MM.1S (cell line): ENCODE measurements at regions not wholly inside any gene's neighbourhood (a gene's known extent, or its start where the extent isn't known, plus 50 kb on each side); places are given as distances from the start of the nearest gene placed in this dataset.

Experiments used
- DNase-seq: peaks from one replicate; pipeline ENCODE4 v3.0.0-alpha.2; 2015
- H2AFZ ChIP-seq: fragments of 300-600 bp; sonication (generic); 2 replicates; pipeline ENCODE4 v1.6.0; 2016; ENCODE audit warnings: antibody characterized with exemption, low read length
- H3F3A ChIP-seq: fragments of 300-600 bp; sonication (generic); 2 replicates; pipeline ENCODE4 v1.6.1; 2016; ENCODE audit warnings: mild to moderate bottlenecking, antibody characterized with exemption, low read length, moderate library complexity, mixed read lengths; ENCODE audit not compliant: insufficient read depth
- H3K27ac ChIP-seq: fragments of 300-600 bp; sonication (generic); 2 replicates; pipeline ENCODE4 v1.5.1; 2016; ENCODE audit warnings: mild to moderate bottlenecking, low read length
- H3K27me3 ChIP-seq: fragments of 300-600 bp; sonication (generic); replicated peaks from 2 replicates; pipeline ENCODE4 v1.6.0; 2016; ENCODE audit warnings: low read length; ENCODE audit not compliant: insufficient read depth
- H3K36me3 ChIP-seq: fragments of 300-600 bp; sonication (generic); replicated peaks from 2 replicates; pipeline ENCODE4 v1.6.1; 2016; ENCODE audit warnings: mild to moderate bottlenecking, low read length, mixed read lengths; ENCODE audit not compliant: insufficient read depth
- H3K4me1 ChIP-seq: fragments of 300-600 bp; sonication (generic); 2 replicates; pipeline ENCODE4 v1.6.1; 2016; ENCODE audit warnings: low read length, mixed read lengths
- H3K4me2 ChIP-seq: fragments of 300-600 bp; sonication (generic); 2 replicates; pipeline ENCODE4 v1.6.0; 2016; ENCODE audit warnings: low read depth, low read length
- H3K4me3 ChIP-seq: fragments of 300-600 bp; sonication (generic); 2 replicates; pipeline ENCODE4 v1.5.1; 2016; ENCODE audit warnings: low read length, mixed read lengths
- H3K79me2 ChIP-seq: fragments of 300-600 bp; sonication (generic); 2 replicates; pipeline ENCODE4 v1.6.1; 2016; ENCODE audit warnings: mixed run types, low read length, mixed read lengths
- H3K9ac ChIP-seq: fragments of 300-600 bp; sonication (generic); 2 replicates; pipeline ENCODE4 v1.6.1; 2016; ENCODE audit warnings: low read length, mixed read lengths
- H3K9me2 ChIP-seq: fragments of 300-600 bp; sonication (generic); replicated peaks from 2 replicates; pipeline ENCODE4 v1.6.1; 2016; ENCODE audit warnings: mild to moderate bottlenecking, low read length, mixed read lengths; ENCODE audit not compliant: insufficient read depth
- H3K9me3 ChIP-seq: fragments of 300-600 bp; sonication (generic); replicated peaks from 2 replicates; pipeline ENCODE4 v1.6.1; 2016; ENCODE audit warnings: mild to moderate bottlenecking, low read length, mixed read lengths; ENCODE audit not compliant: insufficient read depth
- H4K20me1 ChIP-seq: fragments of 300-600 bp; sonication (generic); 2 replicates; pipeline ENCODE4 v1.6.1; 2016; ENCODE audit warnings: mild to moderate bottlenecking, low read length, moderate library complexity, mixed read lengths; ENCODE audit not compliant: insufficient read depth
- EZH2 ChIP-seq: fragments of 300-600 bp; sonication (generic); optimal IDR thresholded peaks from 2 replicates; pipeline ENCODE3; 2017; ENCODE audit warnings: low read depth, mild to moderate bottlenecking, antibody characterized with exemption, low read length, mixed read lengths
- EZH2phosphoT487 ChIP-seq: fragments of 300-600 bp; sonication (generic); IDR thresholded peaks from 2 replicates; pipeline ENCODE4 v1.6.1; 2018; ENCODE audit warnings: antibody characterized with exemption, low read length
- TF ChIP-seq, protein P1 (sequence below): fragments of 300-600 bp; sonication (generic); IDR thresholded peaks from 2 replicates; pipeline ENCODE4 v1.5.1; 2016; ENCODE audit warnings: antibody characterized with exemption, low read length, mixed read lengths

DNA sequence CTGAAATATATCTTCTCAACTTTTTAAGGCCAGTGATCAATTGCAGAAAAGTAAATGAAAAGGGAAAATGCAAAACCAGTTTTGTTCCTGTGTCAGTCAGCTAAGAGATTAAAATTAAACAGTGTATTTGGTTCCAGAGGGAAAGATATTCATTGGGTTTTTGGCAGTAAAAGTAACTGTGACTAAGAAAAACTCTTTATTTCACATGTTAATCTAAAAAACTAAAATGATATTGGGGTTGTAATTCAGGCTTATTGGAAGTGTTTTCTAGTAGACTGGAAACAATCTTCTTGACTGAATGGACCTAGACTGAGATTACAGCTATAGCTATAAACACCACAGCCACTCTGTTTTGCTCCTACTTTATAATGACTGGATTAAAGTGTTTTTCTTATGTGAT, 413.9 kb downstream of the ADGRL2 start:
- H3F3A ChIP-seq: no peaks in the 10 kb centered on the region
- TF ChIP-seq EZH2phosphoT487: no peak
- TF ChIP-seq, protein P1, sequence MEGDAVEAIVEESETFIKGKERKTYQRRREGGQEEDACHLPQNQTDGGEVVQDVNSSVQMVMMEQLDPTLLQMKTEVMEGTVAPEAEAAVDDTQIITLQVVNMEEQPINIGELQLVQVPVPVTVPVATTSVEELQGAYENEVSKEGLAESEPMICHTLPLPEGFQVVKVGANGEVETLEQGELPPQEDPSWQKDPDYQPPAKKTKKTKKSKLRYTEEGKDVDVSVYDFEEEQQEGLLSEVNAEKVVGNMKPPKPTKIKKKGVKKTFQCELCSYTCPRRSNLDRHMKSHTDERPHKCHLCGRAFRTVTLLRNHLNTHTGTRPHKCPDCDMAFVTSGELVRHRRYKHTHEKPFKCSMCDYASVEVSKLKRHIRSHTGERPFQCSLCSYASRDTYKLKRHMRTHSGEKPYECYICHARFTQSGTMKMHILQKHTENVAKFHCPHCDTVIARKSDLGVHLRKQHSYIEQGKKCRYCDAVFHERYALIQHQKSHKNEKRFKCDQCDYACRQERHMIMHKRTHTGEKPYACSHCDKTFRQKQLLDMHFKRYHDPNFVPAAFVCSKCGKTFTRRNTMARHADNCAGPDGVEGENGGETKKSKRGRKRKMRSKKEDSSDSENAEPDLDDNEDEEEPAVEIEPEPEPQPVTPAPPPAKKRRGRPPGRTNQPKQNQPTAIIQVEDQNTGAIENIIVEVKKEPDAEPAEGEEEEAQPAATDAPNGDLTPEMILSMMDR: no peak
- no peak for TF ChIP-seq EZH2
- DNase-seq: no peak
- no peaks in the 10 kb centered on the region for H3K9me2 ChIP-seq
- H3K4me3 ChIP-seq: no peak overlapping the region
- H4K20me1 ChIP-seq: no peaks in the 10 kb centered on the region
- H3K9me3 ChIP-seq: no peaks in the 10 kb centered on the region
- H3K9ac ChIP-seq: no peak overlapping the region
- H2AFZ ChIP-seq: no peak overlapping the region
- no peaks in the 10 kb centered on the region for H3K27me3 ChIP-seq
- H3K4me2 ChIP-seq: no peak overlapping the region
- H3K27ac ChIP-seq: no peak overlapping the region
- H3K36me3 ChIP-seq: no peaks in the 10 kb centered on the region
- no peaks in the 10 kb centered on the region for H3K4me1 ChIP-seq
- no peaks in the 10 kb centered on the region for H3K79me2 ChIP-seq

DNA sequence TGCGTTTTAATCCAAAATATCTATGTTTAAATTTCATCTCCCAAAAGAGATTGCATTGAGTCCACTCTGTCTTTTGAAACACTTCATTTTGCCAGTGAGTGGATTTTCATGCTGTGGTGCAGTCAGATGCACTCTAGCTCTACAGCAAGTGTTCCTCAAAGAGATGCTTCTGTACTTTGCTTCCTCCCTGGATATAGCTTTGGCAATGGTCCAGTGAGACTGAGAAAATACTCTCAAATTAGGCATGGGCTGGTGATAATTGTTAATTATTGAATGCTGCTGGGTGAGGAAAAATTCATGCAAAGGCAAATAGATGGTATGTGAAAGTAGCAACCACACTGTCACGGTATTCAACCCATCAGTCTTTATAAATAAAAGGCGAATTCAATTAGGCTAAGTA, 396.9 kb downstream of the ADGRL2 start:
- no peaks in the 10 kb centered on the region for H3K9me2 ChIP-seq
- no peak overlapping the region for H3K4me2 ChIP-seq

DNA sequence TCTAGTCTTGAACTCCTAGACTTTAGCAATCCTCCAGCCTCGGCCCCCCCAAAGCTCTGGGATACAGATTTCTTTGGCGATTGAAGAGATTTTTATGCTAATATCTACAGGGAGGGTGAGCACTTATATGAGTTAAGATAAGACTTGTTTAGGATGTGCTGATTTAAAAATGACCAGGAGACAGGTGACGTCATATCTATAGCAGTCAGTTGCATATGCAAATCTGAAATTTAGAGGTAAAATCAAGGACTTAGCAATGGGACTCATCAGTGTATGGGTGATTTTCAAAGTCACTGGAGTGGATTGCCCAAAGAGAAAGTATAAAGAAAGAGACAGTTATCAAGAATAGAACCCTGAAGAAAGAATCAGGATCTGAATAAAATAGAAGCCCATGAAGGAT, 394.5 kb downstream of the ADGRL2 start:
- Histone ChIP-seq H3K79me2 (no peaks in the 10 kb centered on the region), H3K27me3 (no peaks in the 10 kb centered on the region), H3K9me2 (no peaks in the 10 kb centered on the region), H4K20me1 (no peaks in the 10 kb centered on the region), H3K4me1 (no peaks in the 10 kb centered on the region), H3K4me2 (no peak overlapping the region), H3K9me3 (no peaks in the 10 kb centered on the region), H3F3A (no peaks in the 10 kb centered on the region), H3K27ac (no peak overlapping the region), H3K4me3 (no peak overlapping the region), H2AFZ (no peak overlapping the region), H3K36me3 (no peaks in the 10 kb centered on the region), H3K9ac (no peak overlapping the region)
- TF ChIP-seq EZH2phosphoT487: no peak
- TF ChIP-seq, protein P1: no peak
- no peak for TF ChIP-seq EZH2
- no peak for DNase-seq

More for the DNA sequence above, 396.9 kb downstream of the ADGRL2 start:
- Histone ChIP-seq H4K20me1 (no peaks in the 10 kb centered on the region), H3K4me1 (no peaks in the 10 kb centered on the region), H3K9me3 (no peaks in the 10 kb centered on the region), H3F3A (no peaks in the 10 kb centered on the region), H3K4me3 (no peak overlapping the region), H3K27me3 (no peaks in the 10 kb centered on the region), H3K79me2 (no peaks in the 10 kb centered on the region), H3K9ac (no peak overlapping the region), H3K27ac (no peak overlapping the region), H3K36me3 (no peaks in the 10 kb centered on the region), H2AFZ (no peak overlapping the region)
- TF ChIP-seq EZH2 (no peak), EZH2phosphoT487 (no peak)
- TF ChIP-seq, protein P1: no peak
- DNase-seq: no peak
